ENCODE measurements at regions not wholly inside any gene's neighbourhood (a gene's known extent, or its start where the extent isn't known, plus 50 kb on each side); places are given as distances from the start of the nearest gene placed in this dataset.

DNA sequence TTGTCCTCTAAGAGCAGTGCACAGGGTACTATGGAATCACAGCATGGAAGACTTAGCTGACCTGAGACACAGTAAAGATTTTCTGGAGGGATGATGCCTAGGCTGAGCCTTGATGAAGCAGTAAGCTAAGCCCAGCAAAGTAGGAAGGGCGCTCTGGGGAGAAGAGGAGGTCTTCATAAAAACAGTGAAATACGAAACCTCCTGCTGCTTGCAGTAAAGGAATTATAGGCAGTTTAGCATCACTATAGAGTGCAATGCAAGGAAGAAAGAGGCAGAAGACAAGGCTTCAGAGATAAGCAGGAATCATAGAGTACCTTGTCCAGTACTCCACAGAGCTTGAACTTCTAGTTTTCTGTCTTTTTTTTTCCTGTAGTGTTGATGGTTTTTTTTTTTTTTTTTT lies 555.7 kb upstream of the CADM1 start:
- Histone ChIP-seq H2AFZ (ENCODE audit: insufficient read depth, low read depth, low read length, poor library complexity, severe bottlenecking) (no peak overlapping the region), H3K9ac (ENCODE audit: insufficient read depth, low read length, poor library complexity, severe bottlenecking) (no peak overlapping the region), H3K4me3 (replicated peaks in 1 of 3; ENCODE audit: low read depth in 2 of 3, low read length in 3 of 3) (no peak overlapping the region), H3K4me1 (ENCODE audit: control insufficient read depth in 1 of 2, insufficient read depth in 2 of 2, low read length in 2 of 2) (no peaks in the 10 kb centered on the region), H3K27me3 (ENCODE audit: control insufficient read depth in 2 of 2, insufficient read depth in 2 of 2, low read length in 2 of 2) (no peaks in the 10 kb centered on the region), H3K9me3 (replicated peaks in 1 of 2; ENCODE audit: control insufficient read depth in 1 of 2, insufficient read depth in 1 of 2, low read length in 2 of 2) (no peaks in the 10 kb centered on the region), H4K20me1 (ENCODE audit: insufficient read depth, low read length) (no peaks in the 10 kb centered on the region), H3K27ac (ENCODE audit: low read depth in 1 of 2, low read length in 2 of 2) (no peak overlapping the region), H3K36me3 (replicated peaks in 1 of 2; ENCODE audit: control insufficient read depth in 1 of 2, insufficient read depth in 2 of 2, low read length in 2 of 2) (no peaks in the 10 kb centered on the region), H3K79me2 (ENCODE audit: insufficient read depth, low read length) (no peaks in the 10 kb centered on the region), H3K4me2 (replicated peaks; ENCODE audit: extremely low read depth, low read length, poor library complexity, severe bottlenecking) (no peak overlapping the region)
- Mint-ChIP-seq H3K36me3 (no peaks in the 10 kb centered on the region), H3K27me3 (ENCODE audit: low read depth in 3 of 3) (peaks cover 3 to 8% (median 5%) of the 10 kb centered on the region in 3 donors), H3K9me3 (peaks cover 0 to 2% (median 0%) of the 10 kb centered on the region in 7 donors), H3K27ac (no peak overlapping the region), H3K4me3 (no peak overlapping the region), H3K4me1 (no peaks in the 10 kb centered on the region)
- TF ChIP-seq, protein P1, sequence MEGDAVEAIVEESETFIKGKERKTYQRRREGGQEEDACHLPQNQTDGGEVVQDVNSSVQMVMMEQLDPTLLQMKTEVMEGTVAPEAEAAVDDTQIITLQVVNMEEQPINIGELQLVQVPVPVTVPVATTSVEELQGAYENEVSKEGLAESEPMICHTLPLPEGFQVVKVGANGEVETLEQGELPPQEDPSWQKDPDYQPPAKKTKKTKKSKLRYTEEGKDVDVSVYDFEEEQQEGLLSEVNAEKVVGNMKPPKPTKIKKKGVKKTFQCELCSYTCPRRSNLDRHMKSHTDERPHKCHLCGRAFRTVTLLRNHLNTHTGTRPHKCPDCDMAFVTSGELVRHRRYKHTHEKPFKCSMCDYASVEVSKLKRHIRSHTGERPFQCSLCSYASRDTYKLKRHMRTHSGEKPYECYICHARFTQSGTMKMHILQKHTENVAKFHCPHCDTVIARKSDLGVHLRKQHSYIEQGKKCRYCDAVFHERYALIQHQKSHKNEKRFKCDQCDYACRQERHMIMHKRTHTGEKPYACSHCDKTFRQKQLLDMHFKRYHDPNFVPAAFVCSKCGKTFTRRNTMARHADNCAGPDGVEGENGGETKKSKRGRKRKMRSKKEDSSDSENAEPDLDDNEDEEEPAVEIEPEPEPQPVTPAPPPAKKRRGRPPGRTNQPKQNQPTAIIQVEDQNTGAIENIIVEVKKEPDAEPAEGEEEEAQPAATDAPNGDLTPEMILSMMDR (IDR thresholded peaks at IDR 0.05), result no peak
- intact Hi-C loops (cut with micrococcal nuclease), result no loop called here
- no peak for DNase-seq
- 60% methylated on average over 1 of the region's 2 CpGs for WGBS (ENCODE audit: insufficient coverage)

DNA sequence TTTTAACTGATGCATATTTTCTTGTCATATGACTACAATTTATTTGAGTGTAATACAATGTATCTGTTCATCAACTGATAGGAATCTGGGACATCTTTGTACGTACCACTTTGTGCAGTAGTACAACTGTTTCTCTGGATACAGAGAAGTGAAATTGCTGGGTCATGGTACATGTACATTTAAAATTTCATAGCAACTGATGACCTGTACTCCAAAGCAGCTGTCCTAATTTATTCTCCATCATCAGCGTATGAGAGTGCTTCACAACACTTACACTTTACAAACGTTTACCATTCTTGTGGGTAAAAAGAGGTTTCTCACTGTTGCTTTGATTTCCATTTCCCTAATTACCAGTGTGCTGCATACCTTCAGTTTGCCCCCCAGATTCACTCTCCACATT lies 552.8 kb upstream of the CADM1 start:
- no peaks in the 10 kb centered on the region for H3K9me3 ChIP-seq (replicated peaks in 1 of 2; ENCODE audit: control insufficient read depth in 1 of 2, insufficient read depth in 1 of 2, low read length in 2 of 2)
- H3K9me3 Mint-ChIP-seq, result peaks cover 0 to 2% (median 0%) of the 10 kb centered on the region in 7 donors
- H3K79me2 ChIP-seq (ENCODE audit: insufficient read depth, low read length), result no peaks in the 10 kb centered on the region
- no peak overlapping the region for H3K4me2 ChIP-seq (replicated peaks; ENCODE audit: extremely low read depth, low read length, poor library complexity, severe bottlenecking)
- DNase-seq, result no peak
- H3K27me3 ChIP-seq (ENCODE audit: control insufficient read depth in 2 of 2, insufficient read depth in 2 of 2, low read length in 2 of 2), result no peaks in the 10 kb centered on the region
- H2AFZ ChIP-seq (ENCODE audit: insufficient read depth, low read depth, low read length, poor library complexity, severe bottlenecking), result no peak overlapping the region
- peaks cover 4 to 14% (median 5%) of the 10 kb centered on the region in 3 donors for H3K27me3 Mint-ChIP-seq (ENCODE audit: low read depth in 3 of 3)
- H3K27ac Mint-ChIP-seq, result no peak overlapping the region
- H3K36me3 ChIP-seq (replicated peaks in 1 of 2; ENCODE audit: control insufficient read depth in 1 of 2, insufficient read depth in 2 of 2, low read length in 2 of 2), result no peaks in the 10 kb centered on the region
- no peaks in the 10 kb centered on the region for H3K36me3 Mint-ChIP-seq
- no peak overlapping the region for H3K9ac ChIP-seq (ENCODE audit: insufficient read depth, low read length, poor library complexity, severe bottlenecking)
- H3K4me1 Mint-ChIP-seq, result no peaks in the 10 kb centered on the region
- no peak overlapping the region for H3K27ac ChIP-seq (ENCODE audit: low read depth in 1 of 2, low read length in 2 of 2)
- intact Hi-C loops (cut with micrococcal nuclease), result no loop called here
- H3K4me1 ChIP-seq (ENCODE audit: control insufficient read depth in 1 of 2, insufficient read depth in 2 of 2, low read length in 2 of 2), result no peaks in the 10 kb centered on the region
- no peak overlapping the region for H3K4me3 ChIP-seq (replicated peaks in 1 of 3; ENCODE audit: low read depth in 2 of 3, low read length in 3 of 3)
- TF ChIP-seq, protein P1 (IDR thresholded peaks at IDR 0.05), result no peak
- no CpG with 5 or more reads among the region's 3 CpGs for WGBS (ENCODE audit: insufficient coverage)
- no peaks in the 10 kb centered on the region for H4K20me1 ChIP-seq (ENCODE audit: insufficient read depth, low read length)
- no peak overlapping the region for H3K4me3 Mint-ChIP-seq

All from CD14-positive monocyte (primary cell).